Dendritic cell treated with granulocyte-macrophage colony-stimulating factor and Interleukin-4, amounts not matched to agents 40 ng/mL and 50 ng/mL, for 4 days (primary cell): ENCODE measurements at regions not wholly inside any gene's neighbourhood (a gene's known extent, or its start where the extent isn't known, plus 50 kb on each side); places are given as distances from the start of the nearest gene placed in this dataset.

ENCODE experiments used
- H3K27ac Mint-ChIP-seq: one replicate; pipeline ENCODE4 v1.8.0; 2022; ENCODE audit warnings: mild to moderate bottlenecking, mixed read lengths
- H3K27me3 Mint-ChIP-seq: one replicate; pipeline ENCODE4 v1.8.0; 2022; ENCODE audit warnings: mild to moderate bottlenecking, mixed read lengths
- H3K36me3 Mint-ChIP-seq: one replicate; pipeline ENCODE4 v1.8.0; 2022; ENCODE audit warnings: low read depth, mixed read lengths
- H3K4me1 Mint-ChIP-seq: one replicate; pipeline ENCODE4 v1.8.0; 2022; ENCODE audit warnings: low read depth, mixed read lengths
- H3K4me3 Mint-ChIP-seq: one replicate; pipeline ENCODE4 v1.8.0; 2022; ENCODE audit warnings: mild to moderate bottlenecking, moderate library complexity, mixed read lengths
- H3K9me3 Mint-ChIP-seq: one replicate; pipeline ENCODE4 v1.8.0; 2022; ENCODE audit warnings: mixed read lengths
- intact Hi-C: fragments of 100-400 bp; cut with micrococcal nuclease; formaldehyde crosslinking; loops from one replicate; pipeline ENCODE4 v1.15.0; 2022

DNA sequence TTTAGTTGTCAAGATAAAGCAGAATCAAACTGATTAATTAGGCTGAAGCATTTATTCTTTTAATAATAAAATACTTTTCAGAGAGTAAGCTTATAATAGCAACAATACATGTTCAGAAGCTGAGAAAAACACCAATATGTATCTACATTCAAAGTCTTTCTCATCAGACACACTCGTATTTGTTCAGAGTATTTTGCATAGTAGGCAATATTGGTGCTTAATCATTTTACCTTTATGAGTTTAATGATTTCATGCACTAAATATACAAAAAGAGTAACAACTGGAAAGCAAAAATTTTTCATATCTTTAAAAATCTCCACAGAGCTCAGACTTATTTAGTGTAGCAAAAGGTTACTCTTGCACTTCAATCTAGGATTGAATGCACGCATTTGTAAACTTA is 313.9 kb downstream of the ZEB2 start:
- Mint-ChIP-seq H3K4me1 (no peaks in the 10 kb centered on the region), H3K9me3 (peaks cover 5% of the 10 kb centered on the region), H3K36me3 (peaks cover 19% of the 10 kb centered on the region), H3K4me3 (no peak overlapping the region), H3K27me3 (no peaks in the 10 kb centered on the region), H3K27ac (no peak overlapping the region)
- intact Hi-C loops: no loop called here

DNA sequence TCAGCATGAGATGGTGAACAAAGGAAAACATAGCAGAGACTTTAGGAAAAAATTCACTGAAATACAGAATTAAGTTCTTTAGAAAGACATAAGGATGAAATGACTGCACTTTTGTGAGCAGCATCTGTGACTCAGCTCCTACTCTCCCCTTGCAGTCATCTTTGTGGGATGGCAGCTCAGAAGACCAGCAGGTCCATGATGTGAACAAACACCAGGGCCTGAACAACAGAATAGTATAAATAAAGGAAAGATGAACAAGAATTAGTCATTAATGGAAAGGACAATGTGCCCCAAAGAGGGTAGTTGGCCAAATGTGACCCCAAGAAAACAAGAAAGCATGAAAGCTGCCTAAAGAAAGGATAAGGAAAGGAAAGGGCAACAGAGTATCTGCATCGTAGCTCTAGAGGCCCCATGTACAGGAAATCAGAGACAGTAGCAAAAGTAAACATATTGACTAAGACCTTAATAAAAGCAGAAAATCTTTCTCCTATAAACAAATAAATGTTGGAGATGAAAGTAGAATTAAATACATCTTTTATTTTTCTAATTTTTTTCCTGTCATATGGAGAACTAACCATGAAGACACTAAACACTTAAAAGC is 318.0 kb downstream of the ZEB2 start:
- H3K4me3 Mint-ChIP-seq: no peak overlapping the region
- peaks cover 16% of the 10 kb centered on the region for H3K4me1 Mint-ChIP-seq
- H3K27me3 Mint-ChIP-seq: no peaks in the 10 kb centered on the region
- no peak overlapping the region for H3K27ac Mint-ChIP-seq
- peaks cover 8% of the 10 kb centered on the region for H3K9me3 Mint-ChIP-seq
- peaks cover 19% of the 10 kb centered on the region for H3K36me3 Mint-ChIP-seq
- intact Hi-C loops: no loop called here

DNA sequence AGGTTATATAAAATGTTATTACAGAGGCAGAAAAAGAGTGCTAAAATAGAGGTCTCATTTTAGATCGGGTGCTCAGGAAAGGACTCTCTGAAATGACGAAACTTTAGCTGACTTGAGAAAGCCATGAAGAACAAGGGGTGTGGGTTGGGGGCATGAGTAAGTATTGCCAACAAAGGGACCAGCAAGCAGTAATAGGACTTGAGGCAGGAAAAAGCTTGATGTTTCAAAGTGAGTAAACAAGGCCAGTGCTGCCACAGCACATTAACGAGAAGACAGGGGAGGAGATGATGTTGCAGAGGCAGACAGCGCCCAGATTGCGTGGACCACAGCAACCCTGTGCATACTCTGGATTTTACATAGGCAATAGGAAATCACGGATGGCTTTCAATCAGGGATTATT is 318.8 kb downstream of the ZEB2 start:
- intact Hi-C loops: no loop called here
- peaks cover 8% of the 10 kb centered on the region for H3K9me3 Mint-ChIP-seq
- H3K27ac Mint-ChIP-seq: no peak overlapping the region
- no peak overlapping the region for H3K4me3 Mint-ChIP-seq
- peaks cover 19% of the 10 kb centered on the region for H3K36me3 Mint-ChIP-seq
- peaks cover 16% of the 10 kb centered on the region for H3K4me1 Mint-ChIP-seq
- no peaks in the 10 kb centered on the region for H3K27me3 Mint-ChIP-seq

DNA sequence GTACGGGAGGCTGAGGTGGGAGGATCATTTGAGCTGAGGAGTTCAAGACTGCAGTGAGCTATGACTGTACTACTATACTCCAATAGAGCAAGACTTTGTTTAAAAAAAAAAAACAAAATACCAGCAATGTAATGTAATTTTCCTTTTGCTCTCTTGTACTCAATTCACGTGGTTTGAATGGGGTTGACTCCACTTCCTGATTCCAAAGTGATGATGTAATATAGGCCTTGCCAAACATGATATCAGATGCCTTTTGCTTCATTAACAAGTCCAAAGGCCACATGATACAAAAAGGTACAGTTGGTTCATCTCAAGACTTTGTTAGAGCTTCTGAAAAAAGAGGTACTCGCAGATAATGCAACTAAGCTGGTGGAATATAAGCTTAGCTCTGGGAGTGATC is 321.8 kb downstream of the ZEB2 start:
- peaks cover 19% of the 10 kb centered on the region for H3K36me3 Mint-ChIP-seq
- intact Hi-C loops: no loop called here
- no peaks in the 10 kb centered on the region for H3K27me3 Mint-ChIP-seq
- peak overlapping the region; percentile 55 for H3K27ac Mint-ChIP-seq
- no peak overlapping the region for H3K4me3 Mint-ChIP-seq
- peaks cover 8% of the 10 kb centered on the region for H3K9me3 Mint-ChIP-seq
- peaks cover 16% of the 10 kb centered on the region for H3K4me1 Mint-ChIP-seq

DNA sequence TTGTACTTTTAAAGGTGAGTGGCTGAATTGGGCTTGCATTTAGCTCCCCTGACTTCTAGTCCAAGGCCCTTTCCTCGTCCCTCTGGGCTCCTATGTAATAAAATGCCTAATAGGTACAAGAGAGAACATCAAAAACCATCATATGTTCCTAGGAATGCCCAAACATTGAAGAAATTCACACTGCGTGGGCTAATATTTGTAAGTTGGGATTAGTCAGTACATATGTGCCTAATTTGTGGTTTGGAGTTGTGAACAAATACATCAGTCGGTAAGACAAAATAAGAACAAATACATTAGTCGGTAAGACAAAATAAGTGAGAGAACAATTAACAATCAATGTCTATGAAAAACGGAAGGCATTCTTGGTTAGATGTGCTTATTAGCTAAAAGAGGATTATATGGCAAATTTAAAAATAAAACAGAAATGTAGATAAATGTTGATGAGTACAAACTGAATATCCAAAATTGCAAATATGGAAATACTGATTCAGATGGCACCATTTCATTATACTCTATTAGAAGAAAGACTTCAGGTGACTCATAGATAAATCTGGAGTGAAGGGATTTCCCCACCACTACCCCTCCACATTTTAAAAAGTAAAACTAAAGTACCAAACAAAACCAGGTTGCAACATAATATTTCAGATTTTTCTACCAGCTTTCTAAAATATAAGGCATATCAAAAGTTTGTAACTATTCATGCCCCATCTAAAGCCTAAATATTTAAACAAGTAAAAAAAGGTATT is 325.4 kb downstream of the ZEB2 start:
- intact Hi-C loops: no loop called here
- H3K4me1 Mint-ChIP-seq: peaks cover 27% of the 10 kb centered on the region

DNA sequence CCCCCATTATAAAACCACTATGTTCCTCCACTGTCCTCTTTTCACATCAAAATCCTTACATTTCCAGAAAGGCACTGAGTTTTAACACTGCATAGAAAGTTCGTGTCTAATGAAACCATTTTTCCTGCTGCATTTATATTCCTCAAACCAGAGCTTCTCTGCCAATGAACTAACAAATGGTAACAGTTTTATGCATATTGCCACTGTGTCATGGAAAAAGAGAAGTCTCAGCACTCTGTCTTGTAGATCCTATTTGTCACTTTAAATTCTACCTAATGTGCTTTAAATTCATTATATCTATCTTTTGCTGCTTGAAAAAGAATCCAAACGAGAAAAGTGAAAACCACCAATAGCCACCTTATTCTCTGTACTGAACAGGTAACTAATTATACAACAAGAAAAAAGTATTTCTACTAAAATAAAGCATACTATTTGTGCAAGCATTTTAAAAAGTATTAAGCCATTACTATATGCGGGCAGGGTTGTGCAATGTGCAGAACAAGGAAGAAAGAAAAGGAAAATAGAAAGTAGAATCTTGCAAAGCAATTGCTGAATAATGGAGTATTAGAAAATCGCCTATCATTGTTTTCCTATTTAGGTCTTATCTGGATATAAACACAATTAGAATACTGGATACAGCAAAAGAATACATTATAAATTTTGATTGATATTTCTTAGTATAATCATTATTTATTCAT is 328.9 kb downstream of the ZEB2 start:
- Mint-ChIP-seq H3K4me3 (peak overlapping the region; percentile 2), H3K27me3 (no peaks in the 10 kb centered on the region), H3K9me3 (no peaks in the 10 kb centered on the region), H3K36me3 (peaks cover 5% of the 10 kb centered on the region), H3K27ac (no peak overlapping the region), H3K4me1 (peaks cover 11% of the 10 kb centered on the region)
- intact Hi-C loops: no loop called here

More for the DNA sequence above, 325.4 kb downstream of the ZEB2 start:
- Mint-ChIP-seq H3K36me3 (peaks cover 12% of the 10 kb centered on the region), H3K9me3 (no peaks in the 10 kb centered on the region), H3K27me3 (no peaks in the 10 kb centered on the region), H3K27ac (no peak overlapping the region), H3K4me3 (no peak overlapping the region)

DNA sequence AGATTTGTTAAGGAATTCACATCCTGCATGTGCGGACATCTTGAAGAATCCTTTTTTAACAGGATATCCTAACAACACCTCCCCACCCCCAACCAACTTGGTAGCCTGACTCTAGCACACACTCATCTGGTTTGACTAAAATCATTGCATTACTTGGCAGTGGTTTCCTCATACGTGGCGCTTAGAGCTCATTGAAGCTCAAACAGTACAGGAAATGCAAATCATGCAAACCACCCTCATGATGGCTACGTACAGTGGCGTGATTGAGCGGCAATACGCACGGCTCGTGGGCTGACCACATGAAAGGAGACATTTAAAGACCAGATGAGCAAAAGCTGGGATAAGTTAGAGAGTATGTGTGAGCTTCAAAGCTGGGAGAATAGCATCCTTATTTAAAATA is 336.2 kb downstream of the ZEB2 start:
- no peaks in the 10 kb centered on the region for H3K27me3 Mint-ChIP-seq
- no peaks in the 10 kb centered on the region for H3K4me1 Mint-ChIP-seq
- H3K27ac Mint-ChIP-seq: no peak overlapping the region
- H3K36me3 Mint-ChIP-seq: peaks cover 6% of the 10 kb centered on the region
- no peak overlapping the region for H3K4me3 Mint-ChIP-seq
- H3K9me3 Mint-ChIP-seq: no peaks in the 10 kb centered on the region
- intact Hi-C loops: no loop called here

DNA sequence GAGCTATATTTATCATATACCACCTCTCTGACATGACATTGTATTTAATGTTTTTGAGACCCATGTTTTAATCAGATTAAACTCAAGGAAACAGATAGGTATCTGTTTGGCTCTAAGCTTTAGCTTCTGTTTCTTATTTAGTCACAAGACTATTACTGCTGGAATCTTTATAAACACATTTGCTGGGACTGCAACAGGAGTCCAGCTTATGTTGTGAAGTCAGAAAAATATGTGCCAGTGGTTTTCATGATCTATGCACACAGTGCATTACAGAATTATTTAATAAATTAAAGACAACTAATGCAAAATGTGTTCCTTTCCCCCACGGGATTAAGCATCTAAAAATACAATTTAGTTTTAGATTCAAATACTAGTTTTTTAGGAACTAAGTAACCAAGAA is 338.9 kb downstream of the ZEB2 start:
- intact Hi-C loops: no loop called here
- H3K27ac Mint-ChIP-seq: no peak overlapping the region
- no peaks in the 10 kb centered on the region for H3K9me3 Mint-ChIP-seq
- no peak overlapping the region for H3K4me3 Mint-ChIP-seq
- H3K36me3 Mint-ChIP-seq: peaks cover 14% of the 10 kb centered on the region
- no peaks in the 10 kb centered on the region for H3K27me3 Mint-ChIP-seq
- no peaks in the 10 kb centered on the region for H3K4me1 Mint-ChIP-seq

DNA sequence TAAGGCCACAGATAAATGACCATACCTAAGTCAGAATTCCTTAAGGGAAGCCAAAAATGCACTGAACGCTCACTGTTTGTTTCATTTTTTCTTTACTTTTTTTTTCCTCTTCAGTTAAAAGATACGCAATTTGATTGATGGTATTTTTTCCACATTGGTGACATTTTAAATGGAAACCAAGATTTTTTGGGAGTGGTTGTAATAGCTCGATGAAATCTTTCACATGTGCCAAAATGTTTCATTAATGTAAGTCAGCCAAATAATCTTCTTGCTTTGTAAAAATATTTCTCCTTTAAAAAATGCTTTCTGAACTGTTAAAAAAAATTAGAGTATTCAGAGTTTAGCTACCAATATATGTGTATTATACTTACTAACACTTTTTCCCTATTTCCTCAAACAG is 339.8 kb downstream of the ZEB2 start:
- H3K27ac Mint-ChIP-seq: no peak overlapping the region
- H3K27me3 Mint-ChIP-seq: no peaks in the 10 kb centered on the region
- intact Hi-C loops: no loop called here
- no peaks in the 10 kb centered on the region for H3K9me3 Mint-ChIP-seq
- H3K36me3 Mint-ChIP-seq: peaks cover 14% of the 10 kb centered on the region
- no peak overlapping the region for H3K4me3 Mint-ChIP-seq
- H3K4me1 Mint-ChIP-seq: no peaks in the 10 kb centered on the region

DNA sequence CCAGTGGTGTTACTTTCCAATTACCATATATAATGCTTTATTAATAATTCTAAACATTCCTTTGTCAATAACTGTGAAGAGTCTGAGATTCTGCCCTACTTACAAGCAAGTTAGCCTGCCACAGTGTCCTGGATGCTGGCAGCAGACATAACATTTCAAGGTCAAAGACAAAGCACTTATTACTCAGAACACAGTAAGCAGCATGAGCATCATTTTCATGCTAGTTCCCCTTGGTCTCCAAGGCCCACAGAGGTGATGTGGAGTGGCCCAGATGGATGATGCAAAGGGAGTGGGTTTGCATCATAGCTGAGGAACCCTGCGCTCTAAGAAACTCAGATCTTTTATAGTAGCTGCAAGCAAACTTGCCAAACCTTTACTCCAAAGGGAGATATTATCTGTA is 349.7 kb downstream of the ZEB2 start:
- H3K27ac Mint-ChIP-seq: no peak overlapping the region
- H3K27me3 Mint-ChIP-seq: no peaks in the 10 kb centered on the region
- H3K36me3 Mint-ChIP-seq: peaks cover 20% of the 10 kb centered on the region
- intact Hi-C loops: no loop called here
- H3K9me3 Mint-ChIP-seq: peaks cover 24% of the 10 kb centered on the region
- H3K4me1 Mint-ChIP-seq: no peaks in the 10 kb centered on the region
- H3K4me3 Mint-ChIP-seq: no peak overlapping the region

DNA sequence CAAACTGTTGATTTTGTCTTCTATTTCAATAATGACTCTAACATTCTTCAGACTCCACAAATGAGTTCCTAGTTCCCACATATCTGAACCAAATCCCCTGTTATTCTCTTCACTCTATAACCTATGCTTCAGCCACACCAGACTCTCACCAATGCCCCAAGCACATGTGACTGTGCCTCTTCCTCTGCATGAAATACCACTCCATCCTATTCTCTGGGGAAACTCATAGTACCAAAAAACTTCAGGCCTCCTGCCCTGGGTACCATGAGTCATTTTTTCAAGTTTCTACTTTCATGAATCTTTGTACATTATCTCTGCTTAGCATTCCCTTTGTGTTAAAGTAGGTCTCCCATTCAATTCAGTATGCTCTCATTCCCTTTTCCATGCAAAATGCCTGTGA is 353.2 kb downstream of the ZEB2 start:
- peaks cover 8% of the 10 kb centered on the region for H3K4me1 Mint-ChIP-seq
- intact Hi-C loops: no loop called here

DNA sequence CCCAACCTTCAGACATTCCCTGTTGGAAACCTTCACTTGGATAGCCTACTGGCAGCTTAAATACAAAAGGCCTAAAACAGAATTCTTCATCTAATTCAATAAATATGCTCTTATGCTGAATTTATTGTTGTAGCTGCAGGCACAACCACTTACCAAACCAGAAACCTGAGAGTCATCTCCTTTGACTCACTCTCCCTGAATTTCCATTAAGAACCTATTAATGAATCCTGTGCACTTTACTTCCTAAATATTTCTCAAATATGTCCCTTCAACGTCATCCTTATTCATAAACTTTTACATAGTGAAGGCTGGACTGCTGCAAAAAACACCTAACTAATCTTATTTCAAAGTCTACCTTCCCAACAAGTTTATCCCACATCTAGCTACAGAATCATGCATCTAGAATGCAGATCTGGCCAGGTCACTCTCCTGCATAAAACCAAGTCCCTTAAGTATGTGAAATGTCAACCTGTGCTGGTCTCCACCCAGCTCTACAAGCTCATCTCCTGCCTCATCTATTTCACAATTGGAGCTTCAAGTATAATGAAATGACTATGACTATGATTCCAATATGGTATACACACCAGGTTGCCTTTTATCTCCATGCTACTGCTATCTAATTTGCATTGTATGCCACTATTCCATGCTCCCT is 354.2 kb downstream of the ZEB2 start:
- no peak overlapping the region for H3K4me3 Mint-ChIP-seq
- H3K27ac Mint-ChIP-seq: no peak overlapping the region
- no peaks in the 10 kb centered on the region for H3K27me3 Mint-ChIP-seq
- intact Hi-C loops: no loop called here
- H3K4me1 Mint-ChIP-seq: peaks cover 8% of the 10 kb centered on the region
- no peaks in the 10 kb centered on the region for H3K9me3 Mint-ChIP-seq
- no peaks in the 10 kb centered on the region for H3K36me3 Mint-ChIP-seq

More for the DNA sequence above, 353.2 kb downstream of the ZEB2 start:
- no peak overlapping the region for H3K4me3 Mint-ChIP-seq
- no peaks in the 10 kb centered on the region for H3K27me3 Mint-ChIP-seq
- H3K9me3 Mint-ChIP-seq: no peaks in the 10 kb centered on the region
- no peak overlapping the region for H3K27ac Mint-ChIP-seq
- no peaks in the 10 kb centered on the region for H3K36me3 Mint-ChIP-seq

DNA sequence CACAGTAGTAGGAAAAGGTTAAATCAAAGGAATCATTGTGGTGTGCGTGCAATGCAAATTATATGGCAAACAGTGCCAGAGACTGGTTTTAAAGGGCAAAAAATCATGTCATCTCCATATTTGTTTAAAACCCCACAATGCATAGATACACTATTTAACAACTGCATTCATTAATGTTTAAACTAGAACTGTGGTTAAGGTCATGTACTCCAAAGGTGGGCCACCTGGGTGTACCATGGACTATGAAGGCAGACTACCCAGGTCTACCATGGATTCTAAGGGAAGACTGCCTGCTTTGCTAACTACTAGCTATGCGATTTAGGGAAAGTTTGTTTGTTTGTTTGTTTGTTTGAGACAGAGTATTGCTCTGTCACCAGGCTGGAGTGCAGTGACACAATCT is 356.3 kb downstream of the ZEB2 start:
- H3K4me3 Mint-ChIP-seq: no peak overlapping the region
- peaks cover 8% of the 10 kb centered on the region for H3K4me1 Mint-ChIP-seq
- no peaks in the 10 kb centered on the region for H3K9me3 Mint-ChIP-seq
- H3K27me3 Mint-ChIP-seq: no peaks in the 10 kb centered on the region
- H3K36me3 Mint-ChIP-seq: no peaks in the 10 kb centered on the region
- intact Hi-C loops: no loop called here
- H3K27ac Mint-ChIP-seq: no peak overlapping the region

DNA sequence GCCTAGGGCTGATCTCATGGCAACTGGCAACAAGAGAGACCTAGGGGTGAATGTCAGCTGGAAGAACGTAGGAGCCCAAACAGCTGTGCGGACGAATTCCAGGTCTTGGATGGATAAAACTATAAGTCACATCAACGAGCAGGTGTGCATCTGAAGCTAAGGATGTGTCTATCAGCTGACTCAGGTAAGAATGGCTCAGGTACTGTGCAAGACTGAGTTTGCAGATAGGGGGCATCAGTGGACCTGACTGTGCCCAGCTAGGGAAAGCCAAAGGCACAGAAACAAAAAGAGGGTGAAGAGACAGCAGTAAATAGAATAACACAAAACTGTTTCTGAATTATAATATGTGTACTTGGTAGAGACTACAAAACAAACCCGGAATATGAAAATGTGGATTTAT is 357.3 kb downstream of the ZEB2 start:
- no peaks in the 10 kb centered on the region for H3K36me3 Mint-ChIP-seq
- peaks cover 8% of the 10 kb centered on the region for H3K4me1 Mint-ChIP-seq
- H3K9me3 Mint-ChIP-seq: no peaks in the 10 kb centered on the region
- no peak overlapping the region for H3K4me3 Mint-ChIP-seq
- no peaks in the 10 kb centered on the region for H3K27me3 Mint-ChIP-seq
- intact Hi-C loops: no loop called here
- no peak overlapping the region for H3K27ac Mint-ChIP-seq
